Cardiac fibroblast (primary cell): ENCODE measurements at regions not wholly inside any gene's neighbourhood (a gene's known extent, or its start where the extent isn't known, plus 50 kb on each side); places are given as distances from the start of the nearest gene placed in this dataset.

Experiments used
- DNase-seq, 2 donors: peaks; one replicate each; pipeline versions ENCODE4 v3.0.0 to v3.0.0-alpha.2; 2010; ENCODE audit warnings: low read depth in 2 of 2
- H3K4me3 ChIP-seq, 2 donors: replicated peaks in 1 of 2; 1 replicate in 1 of 2; 2 replicates in 1 of 2; pipeline ENCODE4 v1.5.1; 2011; ENCODE audit warnings: low read depth in 2 of 2, low read length in 2 of 2, mild to moderate bottlenecking in 2 of 2, moderate library complexity in 1 of 2
- CTCF ChIP-seq: IDR thresholded peaks from one replicate; pipeline ENCODE4 v1.5.1; 2011; ENCODE audit warnings: low read depth, mild to moderate bottlenecking, low read length, inconsistent platforms

GRCh38 chr11:38990139-38990538, 2392.1 kb upstream of the RAG2 start:
- H3K4me3 ChIP-seq = no peak overlapping the region
- no peak for DNase-seq
- no peak for TF ChIP-seq CTCF

- no peak for DNase-seq
- H3K4me3 ChIP-seq = no peak overlapping the region
- TF ChIP-seq CTCF = no peak
These were observed 2390.9 kb upstream of the RAG2 start for GRCh38 chr11:38988908-38989307.

- TF ChIP-seq CTCF = no peak
- DNase-seq = no peak
- no peak overlapping the region for H3K4me3 ChIP-seq
These were observed 2374.2 kb upstream of the RAG2 start for GRCh38 chr11:38972220-38972619.

- no peak overlapping the region for H3K4me3 ChIP-seq
- no peak for TF ChIP-seq CTCF
- DNase-seq = peak in 1 of 2 donors; percentile 0
These were observed 2373.1 kb upstream of the RAG2 start for GRCh38 chr11:38971141-38971540.

GRCh38 chr11:38968951-38969350, 2370.9 kb upstream of the RAG2 start:
- no peak for TF ChIP-seq CTCF
- DNase-seq = no peak
- no peak overlapping the region for H3K4me3 ChIP-seq

GRCh38 chr11:38952698-38953097, 2354.7 kb upstream of the RAG2 start:
- no peak overlapping the region for H3K4me3 ChIP-seq
- no peak for TF ChIP-seq CTCF
- no peak for DNase-seq

GRCh38 chr11:38950867-38951266, 2352.8 kb upstream of the RAG2 start:
- H3K4me3 ChIP-seq = no peak overlapping the region
- TF ChIP-seq CTCF = no peak
- DNase-seq = no peak
